HCT116 (cell line): ENCODE measurements at regions not wholly inside any gene's neighbourhood (a gene's known extent, or its start where the extent isn't known, plus 50 kb on each side); places are given as distances from the start of the nearest gene placed in this dataset.

Experiments
- ATAC-seq: fragments of 200-7000 bp; cut with Tn5 transposase; 2 replicates; pipeline ENCODE4 v1.9.1; 2020; ENCODE audit warnings: mild to moderate bottlenecking, moderate library complexity
- BruUV-seq: library from RNA; stranded (reverse); fragments of 400-500 nt; replicated peaks from 2 replicates; lab custom pipeline; 2021; lab: Mats Ljungman, UMichigan
- CTCF ChIA-PET: fragments of 300-600 bp; sonication (Branson Sonifier 250); formaldehyde crosslinking; loops from one replicate; lab custom pipeline; 2021; ENCODE audit warnings: antibody characterized with exemption; lab: Charles Lee
- POLR2A ChIA-PET: fragments of 300-600, 350-600 bp; sonication (Branson Sonifier 250); formaldehyde crosslinking; loops from one replicate; lab custom pipeline; 2021; ENCODE audit warnings: antibody characterized with exemption; lab: Charles Lee
- RAD21 ChIA-PET, 2 experiments: fragments of 300-600 bp; sonication (Branson Sonifier 250); formaldehyde crosslinking; loops; one replicate each; lab custom pipeline; 2023; ENCODE audit warnings: low total read pairs in 2 of 2; ENCODE audit not compliant: uncharacterized antibody in 2 of 2, unreplicated experiment in 2 of 2, low non-redundant PET in 1 of 2; lab: Charles Lee
- DNase-seq: peaks from one replicate; pipeline ENCODE4 v3.0.0-alpha.2; 2010; ENCODE audit warnings: low read depth, low spot score
- H2AFZ ChIP-seq: fragments of 200-600 bp; shearing (Covaris generic), sonication (generic); 2 replicates; pipeline ENCODE4 v1.6.1; 2017; ENCODE audit warnings: low read depth, mixed run types, mixed read lengths, antibody characterized with exemption, low read length; ENCODE audit not compliant: poor library complexity, severe bottlenecking
- H3K27ac ChIP-seq: 2 replicates; pipeline ENCODE4 v1.5.1; 2012; ENCODE audit warnings: low read depth, low read length
- H3K27me3 ChIP-seq: fragments of 200-600 bp; sonication (generic); 2 replicates; pipeline ENCODE4 v1.6.1; 2016; ENCODE audit warnings: mixed run types, low read length, mixed read lengths; ENCODE audit not compliant: insufficient read depth
- H3K36me3 ChIP-seq, 2 experiments: fragments of 200-500 bp in 1 of 2; fragments of 200-600 bp in 1 of 2; sonication (Bioruptor generic) in 1 of 2; sonication (generic) in 1 of 2; 2 replicates each; pipeline versions ENCODE4 v1.5.1 to v1.6.1; 2014 to 2016; ENCODE audit warnings: low read length in 2 of 2, inconsistent platforms in 1 of 2, mixed read lengths in 1 of 2, mixed run types in 1 of 2; ENCODE audit not compliant: insufficient read depth in 2 of 2, control insufficient read depth in 1 of 2
- H3K4me1 ChIP-seq, 2 experiments: fragments of 200-600 bp in 1 of 2; sonication (generic) in 1 of 2; 2 replicates each; pipeline versions ENCODE4 v1.5.1 to v1.6.1; 2012 to 2017; ENCODE audit warnings: low read length in 2 of 2, inconsistent platforms in 1 of 2, mild to moderate bottlenecking in 1 of 2, mixed read lengths in 1 of 2, mixed run types in 1 of 2, moderate library complexity in 1 of 2; ENCODE audit not compliant: insufficient read depth in 2 of 2, control insufficient read depth in 1 of 2
- H3K4me2 ChIP-seq: fragments of 200-600 bp; sonication (generic); 2 replicates; pipeline ENCODE4 v1.6.1; 2017; ENCODE audit warnings: mixed run types, low read length, mixed read lengths
- H3K4me3 ChIP-seq, 2 experiments: fragments of 200-600 bp in 1 of 2; sonication (generic) in 1 of 2; replicated peaks in 1 of 2; 2 replicates each; pipeline ENCODE4 v1.5.1; 2011 to 2016; ENCODE audit warnings: low read length in 2 of 2, control low read depth in 1 of 2, low read depth in 1 of 2, mild to moderate bottlenecking in 1 of 2, mixed read lengths in 1 of 2, mixed run types in 1 of 2
- H3K79me2 ChIP-seq: fragments of 200-600 bp; sonication (generic); 2 replicates; pipeline ENCODE4 v1.6.1; 2017; ENCODE audit warnings: mild to moderate bottlenecking, mixed run types, low read length, moderate library complexity, mixed read lengths; ENCODE audit not compliant: insufficient read depth
- H3K9ac ChIP-seq: fragments of 200-600 bp; sonication (generic); 2 replicates; pipeline ENCODE4 v1.6.1; 2016; ENCODE audit warnings: low read length, mixed read lengths
- H3K9me2 ChIP-seq: fragments of 200-600 bp; sonication (generic), shearing (Covaris generic); 2 replicates; pipeline ENCODE4 v1.6.1; 2017; ENCODE audit warnings: mixed run types, mild to moderate bottlenecking, moderate library complexity; ENCODE audit not compliant: insufficient read depth
- H3K9me3 ChIP-seq, 2 experiments: fragments of 200-500 bp in 1 of 2; fragments of 200-600 bp in 1 of 2; sonication (Bioruptor generic) in 1 of 2; sonication (generic) in 1 of 2; 2 replicates each; pipeline ENCODE4 v1.6.1; 2014 to 2017; ENCODE audit warnings: low read length in 2 of 2, mixed read lengths in 2 of 2, inconsistent platforms in 1 of 2, low read depth in 1 of 2, mild to moderate bottlenecking in 1 of 2, mixed run types in 1 of 2, moderate library complexity in 1 of 2; ENCODE audit not compliant: control insufficient read depth in 1 of 2, insufficient read depth in 1 of 2
- H4K20me1 ChIP-seq: fragments of 200-600 bp; sonication (generic), shearing (Covaris generic); 2 replicates; pipeline ENCODE4 v1.6.1; 2017; ENCODE audit warnings: mixed run types, mild to moderate bottlenecking, moderate library complexity; ENCODE audit not compliant: insufficient read depth
- ELF1 ChIP-seq: IDR thresholded peaks from 2 replicates; pipeline ENCODE4 v1.6.1; 2012; ENCODE audit warnings: low read depth, borderline replicate concordance
- EZH2 ChIP-seq: fragments of 200-600 bp; sonication (generic); IDR thresholded peaks from 2 replicates; pipeline ENCODE4 v1.6.1; 2017; ENCODE audit warnings: antibody characterized with exemption, mixed run types
- FOSL1 ChIP-seq: IDR thresholded peaks from 2 replicates; pipeline ENCODE4 v1.6.1; 2012; ENCODE audit warnings: low read depth
- ZNF274 ChIP-seq: fragments of 200-500 bp; sonication (Bioruptor generic); IDR thresholded peaks from 2 replicates; pipeline ENCODE4 v1.6.1; 2014; ENCODE audit warnings: mild to moderate bottlenecking, low read depth, low read length, inconsistent platforms
- intact Hi-C: fragments of 100-400 bp; cut with micrococcal nuclease; formaldehyde crosslinking; loops from 2 replicates; pipeline ENCODE4 v1.10.0; 2022
- TF ChIP-seq, protein P1 (sequence below): IDR thresholded peaks from 2 replicates; pipeline ENCODE4 v1.6.1; 2012; ENCODE audit warnings: low read depth
- TF ChIP-seq, protein P2 (sequence below), 3 experiments: fragments of 200-600 bp in 1 of 3; sonication (generic) in 1 of 3; IDR thresholded peaks in 2 of 3; conservative IDR thresholded peaks in 1 of 3; 2 replicates each; pipeline ENCODE4 v1.5.1; 2012 to 2017; ENCODE audit warnings: low read depth in 2 of 3, low read length in 2 of 3, antibody characterized with exemption in 1 of 3, borderline replicate concordance in 1 of 3, control low read depth in 1 of 3, mild to moderate bottlenecking in 1 of 3, mixed read lengths in 1 of 3, mixed run types in 1 of 3, moderate library complexity in 1 of 3; ENCODE audit not compliant: insufficient read depth in 1 of 3

DNA sequence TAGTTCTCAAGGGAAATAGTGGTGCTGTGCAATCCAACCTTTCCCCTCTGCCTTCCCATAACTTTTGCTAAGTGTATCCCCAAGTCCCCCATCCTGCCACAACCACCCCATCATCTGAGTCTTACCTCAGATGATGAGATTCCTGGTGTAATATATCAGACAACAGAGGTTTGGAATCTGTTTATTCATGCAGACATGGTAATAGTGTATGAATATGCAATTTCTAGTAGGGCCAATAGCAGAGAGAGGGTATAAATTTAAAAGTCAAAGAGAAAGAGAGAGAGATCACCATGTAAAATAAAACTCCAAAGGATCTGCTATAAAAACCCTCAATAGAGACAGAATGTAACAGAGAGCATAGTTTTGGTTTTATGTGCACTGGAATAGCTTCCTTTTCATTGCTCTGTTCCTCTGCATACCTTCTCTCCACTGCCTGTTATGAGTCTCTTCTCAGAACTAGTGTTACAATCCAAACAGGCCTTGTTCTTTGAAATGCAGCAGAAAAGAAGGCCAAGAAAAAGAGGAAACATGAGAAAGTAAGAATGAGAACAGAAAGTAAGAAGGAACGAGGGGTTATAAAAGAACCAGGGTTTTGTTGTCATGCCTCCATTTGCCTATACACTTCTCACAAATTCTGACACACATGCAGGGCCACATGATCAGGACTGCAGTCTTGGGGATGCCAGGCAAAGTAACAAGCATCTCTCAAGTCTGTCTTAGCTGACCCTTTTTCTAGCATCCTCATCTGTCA, 278.0 kb downstream of the CETN3 start (continued):
- TF ChIP-seq, protein P1, sequence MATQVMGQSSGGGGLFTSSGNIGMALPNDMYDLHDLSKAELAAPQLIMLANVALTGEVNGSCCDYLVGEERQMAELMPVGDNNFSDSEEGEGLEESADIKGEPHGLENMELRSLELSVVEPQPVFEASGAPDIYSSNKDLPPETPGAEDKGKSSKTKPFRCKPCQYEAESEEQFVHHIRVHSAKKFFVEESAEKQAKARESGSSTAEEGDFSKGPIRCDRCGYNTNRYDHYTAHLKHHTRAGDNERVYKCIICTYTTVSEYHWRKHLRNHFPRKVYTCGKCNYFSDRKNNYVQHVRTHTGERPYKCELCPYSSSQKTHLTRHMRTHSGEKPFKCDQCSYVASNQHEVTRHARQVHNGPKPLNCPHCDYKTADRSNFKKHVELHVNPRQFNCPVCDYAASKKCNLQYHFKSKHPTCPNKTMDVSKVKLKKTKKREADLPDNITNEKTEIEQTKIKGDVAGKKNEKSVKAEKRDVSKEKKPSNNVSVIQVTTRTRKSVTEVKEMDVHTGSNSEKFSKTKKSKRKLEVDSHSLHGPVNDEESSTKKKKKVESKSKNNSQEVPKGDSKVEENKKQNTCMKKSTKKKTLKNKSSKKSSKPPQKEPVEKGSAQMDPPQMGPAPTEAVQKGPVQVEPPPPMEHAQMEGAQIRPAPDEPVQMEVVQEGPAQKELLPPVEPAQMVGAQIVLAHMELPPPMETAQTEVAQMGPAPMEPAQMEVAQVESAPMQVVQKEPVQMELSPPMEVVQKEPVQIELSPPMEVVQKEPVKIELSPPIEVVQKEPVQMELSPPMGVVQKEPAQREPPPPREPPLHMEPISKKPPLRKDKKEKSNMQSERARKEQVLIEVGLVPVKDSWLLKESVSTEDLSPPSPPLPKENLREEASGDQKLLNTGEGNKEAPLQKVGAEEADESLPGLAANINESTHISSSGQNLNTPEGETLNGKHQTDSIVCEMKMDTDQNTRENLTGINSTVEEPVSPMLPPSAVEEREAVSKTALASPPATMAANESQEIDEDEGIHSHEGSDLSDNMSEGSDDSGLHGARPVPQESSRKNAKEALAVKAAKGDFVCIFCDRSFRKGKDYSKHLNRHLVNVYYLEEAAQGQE: no peak
- TF ChIP-seq EZH2: no peak

DNA sequence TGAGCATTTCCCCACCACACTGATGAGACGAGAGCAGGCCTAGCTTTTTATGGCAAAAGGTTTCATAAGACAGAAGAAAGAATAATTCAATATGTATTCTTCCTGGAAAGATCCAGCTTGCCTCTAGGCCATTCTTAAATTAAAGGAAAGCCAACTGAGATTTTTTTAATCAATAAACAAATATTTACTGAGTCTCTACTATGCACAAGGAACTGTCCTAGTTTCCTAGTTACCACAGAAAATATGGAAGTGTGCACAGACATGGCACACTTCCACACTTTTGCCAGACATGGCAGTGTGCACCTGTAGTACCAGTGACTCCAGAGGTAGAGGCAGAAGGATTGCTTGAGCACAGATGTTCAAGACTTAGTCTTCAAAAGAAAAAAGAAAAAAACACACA, 281.0 kb downstream of the CETN3 start:
- ATAC-seq: no peak
- intact Hi-C loops: no loop called here
- Histone ChIP-seq H3K9me3 (no peaks in the 10 kb centered on the region), H3K36me3 (no peaks in the 10 kb centered on the region), H4K20me1 (no peaks in the 10 kb centered on the region), H2AFZ (no peak overlapping the region), H3K4me2 (no peak overlapping the region), H3K27ac (no peak overlapping the region), H3K4me1 (no peaks in the 10 kb centered on the region), H3K9me2 (no peaks in the 10 kb centered on the region), H3K27me3 (no peaks in the 10 kb centered on the region), H3K9ac (no peak overlapping the region), H3K79me2 (no peaks in the 10 kb centered on the region), H3K4me3 (no peak overlapping the region)
- DNase-seq: no peak
- BruUV-seq: no TSS peak
- TF ChIP-seq ZNF274 (no peak), ELF1 (no peak), FOSL1 (no peak)
- TF ChIP-seq, protein P2, sequence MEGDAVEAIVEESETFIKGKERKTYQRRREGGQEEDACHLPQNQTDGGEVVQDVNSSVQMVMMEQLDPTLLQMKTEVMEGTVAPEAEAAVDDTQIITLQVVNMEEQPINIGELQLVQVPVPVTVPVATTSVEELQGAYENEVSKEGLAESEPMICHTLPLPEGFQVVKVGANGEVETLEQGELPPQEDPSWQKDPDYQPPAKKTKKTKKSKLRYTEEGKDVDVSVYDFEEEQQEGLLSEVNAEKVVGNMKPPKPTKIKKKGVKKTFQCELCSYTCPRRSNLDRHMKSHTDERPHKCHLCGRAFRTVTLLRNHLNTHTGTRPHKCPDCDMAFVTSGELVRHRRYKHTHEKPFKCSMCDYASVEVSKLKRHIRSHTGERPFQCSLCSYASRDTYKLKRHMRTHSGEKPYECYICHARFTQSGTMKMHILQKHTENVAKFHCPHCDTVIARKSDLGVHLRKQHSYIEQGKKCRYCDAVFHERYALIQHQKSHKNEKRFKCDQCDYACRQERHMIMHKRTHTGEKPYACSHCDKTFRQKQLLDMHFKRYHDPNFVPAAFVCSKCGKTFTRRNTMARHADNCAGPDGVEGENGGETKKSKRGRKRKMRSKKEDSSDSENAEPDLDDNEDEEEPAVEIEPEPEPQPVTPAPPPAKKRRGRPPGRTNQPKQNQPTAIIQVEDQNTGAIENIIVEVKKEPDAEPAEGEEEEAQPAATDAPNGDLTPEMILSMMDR (IDR thresholded peaks at IDR 0.05 in 2 of 3, conservative IDR thresholded peaks at IDR 0.05 in 1 of 3; ENCODE audit: borderline replicate concordance in 1 of 3, insufficient read depth in 1 of 3, low read depth in 2 of 3, low read length in 2 of 3): no peak
- ChIA-PET POLR2A (no interaction called here), RAD21 (no interaction called here), CTCF (no interaction called here)
